Peyer's patch (tissue), 4 donors: ENCODE measurements at regions not wholly inside any gene's neighbourhood (a gene's known extent, or its start where the extent isn't known, plus 50 kb on each side); places are given as distances from the start of the nearest gene placed in this dataset.
A peak's percentile ranks its signal among the peaks of the same experiment; 100 is the strongest.

Source experiments
- DNase-seq, 3 donors: peaks; one replicate each; pipeline ENCODE4 v3.0.0-alpha.2; 2017 to 2019
- H3K27ac ChIP-seq, 4 donors: fragments of 200-600 bp; sonication (generic); one replicate each; pipeline ENCODE4 v1.5.1; 2016 to 2019
- H3K27me3 ChIP-seq, 2 donors: fragments of 200-600 bp; sonication (generic); one replicate each; pipeline ENCODE4 v1.5.1; 2019
- H3K36me3 ChIP-seq, 3 donors: fragments of 200-600 bp; sonication (generic); one replicate each; pipeline ENCODE4 v1.5.1; 2016 to 2019
- H3K4me1 ChIP-seq, 4 donors: fragments of 200-600 bp; sonication (generic); one replicate each; pipeline ENCODE4 v1.5.1; 2016 to 2019
- H3K4me3 ChIP-seq, 4 donors: fragments of 200-600 bp; sonication (generic); 1 replicate in 3 of 4; 2 replicates in 1 of 4; pipeline ENCODE4 v1.5.1; 2016 to 2019; ENCODE audit warnings: mild to moderate bottlenecking in 1 of 4
- H3K9me3 ChIP-seq, 4 donors: fragments of 200-600 bp; sonication (generic); one replicate each; pipeline ENCODE4 v1.5.1; 2016 to 2019; ENCODE audit warnings: mild to moderate bottlenecking in 1 of 4
- CTCF ChIP-seq, 6 experiments: fragments of 450-650 bp in 4 of 6; fragments of 200-600 bp in 2 of 6; sonication (generic) in 1 of 6; IDR thresholded peaks; one replicate each; pipeline ENCODE4 v1.5.1; 2017 to 2019; ENCODE audit warnings: antibody characterized with exemption in 6 of 6, mild to moderate bottlenecking in 3 of 6, moderate library complexity in 1 of 6
- POLR2A ChIP-seq, 2 donors: fragments of 450-650 bp; IDR thresholded peaks; one replicate each; pipeline ENCODE4 v1.5.1; 2017; ENCODE audit warnings: antibody characterized with exemption in 2 of 2, mild to moderate bottlenecking in 2 of 2, moderate library complexity in 2 of 2

- TF ChIP-seq CTCF (IDR thresholded peaks at IDR 0.05) (no peak), POLR2A (IDR thresholded peaks at IDR 0.05) (no peak)
- no peaks in the 10 kb centered on the region for H3K9me3 ChIP-seq
- peaks cover 0 to 24% (median 0%) of the 10 kb centered on the region in 4 donors for H3K4me1 ChIP-seq
- H3K4me3 ChIP-seq = no peak overlapping the region
- no peak for DNase-seq
- H3K27me3 ChIP-seq = no peaks in the 10 kb centered on the region
- H3K27ac ChIP-seq = no peak overlapping the region
- no peaks in the 10 kb centered on the region for H3K36me3 ChIP-seq
Measured at GRCh38 chr1:116258668-116259419, 114.2 kb upstream of the ATP1A1 start.

- Histone ChIP-seq H3K36me3 (no peaks in the 10 kb centered on the region), H3K4me1 (peaks cover 0 to 24% (median 0%) of the 10 kb centered on the region in 4 donors), H3K4me3 (no peak overlapping the region), H3K27ac (no peak overlapping the region), H3K9me3 (no peaks in the 10 kb centered on the region), H3K27me3 (no peaks in the 10 kb centered on the region)
- TF ChIP-seq POLR2A (IDR thresholded peaks at IDR 0.05) (no peak), CTCF (IDR thresholded peaks at IDR 0.05) (no peak)
- no peak for DNase-seq
Measured at GRCh38 chr1:116259663-116260062, 113.4 kb upstream of the ATP1A1 start.

- Histone ChIP-seq H3K9me3 (no peaks in the 10 kb centered on the region), H3K27me3 (no peaks in the 10 kb centered on the region), H3K4me3 (no peak overlapping the region), H3K36me3 (no peaks in the 10 kb centered on the region), H3K27ac (peak overlapping the region in 1 of 4 donors; percentile 12), H3K4me1 (peaks cover 0 to 22% (median 0%) of the 10 kb centered on the region in 4 donors)
- TF ChIP-seq CTCF (IDR thresholded peaks at IDR 0.05) = no peak
- no peak for TF ChIP-seq POLR2A (IDR thresholded peaks at IDR 0.05)
- no peak for DNase-seq
Measured at GRCh38 chr1:116260115-116260514, 112.9 kb upstream of the ATP1A1 start.

GRCh38 chr1:116260621-116261020 lies 112.4 kb upstream of the ATP1A1 start:
- no peak for DNase-seq
- Histone ChIP-seq H3K36me3 (no peaks in the 10 kb centered on the region), H3K27me3 (no peaks in the 10 kb centered on the region), H3K27ac (peak overlapping the region in 1 of 4 donors; percentile 12), H3K9me3 (no peaks in the 10 kb centered on the region), H3K4me1 (peaks cover 0 to 17% (median 0%) of the 10 kb centered on the region in 4 donors), H3K4me3 (no peak overlapping the region)
- no peak for TF ChIP-seq CTCF (IDR thresholded peaks at IDR 0.05)
- no peak for TF ChIP-seq POLR2A (IDR thresholded peaks at IDR 0.05)

- H3K4me3 ChIP-seq = no peak overlapping the region
- no peaks in the 10 kb centered on the region for H3K27me3 ChIP-seq
- no peak overlapping the region for H3K27ac ChIP-seq
- no peak for DNase-seq
- TF ChIP-seq CTCF (IDR thresholded peaks at IDR 0.05) (no peak), POLR2A (IDR thresholded peaks at IDR 0.05) (no peak)
- peaks cover 0 to 11% (median 0%) of the 10 kb centered on the region in 4 donors for H3K4me1 ChIP-seq
- H3K36me3 ChIP-seq = no peaks in the 10 kb centered on the region
- H3K9me3 ChIP-seq = no peaks in the 10 kb centered on the region
Measured at GRCh38 chr1:116261227-116261626, 111.8 kb upstream of the ATP1A1 start.
